ENCODE measurements at regions not wholly inside any gene's neighbourhood (a gene's known extent, or its start where the extent isn't known, plus 50 kb on each side); places are given as distances from the start of the nearest gene placed in this dataset.

DNA sequence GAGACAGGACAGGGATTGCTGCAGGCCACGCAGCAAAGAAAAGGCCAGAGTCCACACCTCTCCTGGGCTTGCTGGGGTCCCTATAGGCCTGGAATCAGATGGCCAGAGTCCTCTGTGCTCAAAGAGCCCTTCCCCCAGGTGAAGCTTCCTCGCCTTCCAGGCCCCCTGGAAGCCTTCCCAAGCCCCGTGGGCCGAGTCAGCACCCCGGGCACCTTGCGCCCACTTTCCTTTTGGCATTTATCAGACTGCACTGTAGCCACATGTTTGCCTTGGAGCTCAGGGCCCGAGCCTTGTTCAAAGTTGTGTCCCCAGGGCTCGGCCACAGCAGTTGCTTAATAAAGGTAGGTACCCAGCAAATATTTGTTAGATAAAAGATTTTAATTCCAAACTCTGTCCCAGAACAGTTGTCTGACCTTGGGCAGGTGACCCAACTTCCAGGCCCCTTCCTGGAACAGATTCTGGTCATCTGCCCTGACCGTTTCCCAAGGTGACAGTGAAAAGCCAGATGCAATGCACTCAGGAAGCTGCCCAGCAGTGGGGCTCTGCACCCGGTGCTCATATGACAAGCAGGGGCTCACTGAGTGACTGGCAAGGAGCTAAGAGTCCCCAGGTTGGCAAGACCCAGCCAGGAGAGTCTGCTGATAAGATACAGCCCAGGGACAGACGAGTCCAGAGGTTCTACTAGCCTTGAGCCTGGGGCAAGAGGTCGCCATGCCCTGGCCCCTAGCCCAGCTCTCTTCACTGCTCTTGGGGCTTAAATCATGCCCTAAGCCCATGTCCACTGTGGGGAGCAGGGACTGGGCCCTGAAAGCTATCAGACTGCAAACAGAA lies 81.2 kb downstream of the PITPNM2 start:
- Histone ChIP-seq H3K36me3 (ENCODE audit: control insufficient read depth, insufficient read depth, low read length) (no peaks in the 10 kb centered on the region), H3K27me3 (ENCODE audit: control insufficient read depth, insufficient read depth, low read length) (no peaks in the 10 kb centered on the region), H3K27ac (ENCODE audit: low read length) (peak overlapping the region; percentile 46), H3K4me1 (ENCODE audit: control insufficient read depth, insufficient read depth, low read length) (peaks cover 21% of the 10 kb centered on the region), H3K9me3 (ENCODE audit: control insufficient read depth, low read depth, low read length) (no peaks in the 10 kb centered on the region), H3K4me3 (ENCODE audit: low read length) (no peak overlapping the region)
- WGBS (ENCODE audit: insufficient coverage, low lambda C conversion rate) = 40% methylated on average over 2 of the region's 12 CpGs
- DNase-seq = peak; percentile 33 to 70

DNA sequence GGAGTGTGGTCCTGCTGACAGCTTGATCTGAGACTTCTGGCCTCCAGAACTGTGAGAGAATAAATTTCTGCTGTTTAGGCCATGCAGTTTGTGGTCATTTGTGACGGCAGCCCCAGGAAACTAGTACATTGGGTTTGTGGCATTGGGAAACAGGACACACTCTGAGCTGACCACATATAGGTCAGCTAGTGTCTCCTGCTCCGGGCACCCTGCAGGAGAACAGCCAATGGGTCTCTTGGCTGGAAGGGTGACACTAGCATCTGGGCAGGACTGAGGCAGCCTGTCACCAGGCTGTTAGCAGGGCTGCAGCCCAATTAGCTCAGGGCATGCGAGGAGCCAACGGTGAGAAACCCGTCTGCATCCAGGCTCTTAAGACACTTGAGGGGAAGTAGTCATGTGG lies 83.2 kb downstream of the PITPNM2 start:
- DNase-seq = no peak
- Histone ChIP-seq H3K27ac (ENCODE audit: low read length) (no peak overlapping the region), H3K27me3 (ENCODE audit: control insufficient read depth, insufficient read depth, low read length) (no peaks in the 10 kb centered on the region), H3K9me3 (ENCODE audit: control insufficient read depth, low read depth, low read length) (no peaks in the 10 kb centered on the region), H3K4me3 (ENCODE audit: low read length) (no peak overlapping the region), H3K4me1 (ENCODE audit: control insufficient read depth, insufficient read depth, low read length) (peaks cover 40% of the 10 kb centered on the region), H3K36me3 (ENCODE audit: control insufficient read depth, insufficient read depth, low read length) (no peaks in the 10 kb centered on the region)
- no CpG with 5 or more reads among the region's 5 CpGs for WGBS (ENCODE audit: insufficient coverage, low lambda C conversion rate)

DNA sequence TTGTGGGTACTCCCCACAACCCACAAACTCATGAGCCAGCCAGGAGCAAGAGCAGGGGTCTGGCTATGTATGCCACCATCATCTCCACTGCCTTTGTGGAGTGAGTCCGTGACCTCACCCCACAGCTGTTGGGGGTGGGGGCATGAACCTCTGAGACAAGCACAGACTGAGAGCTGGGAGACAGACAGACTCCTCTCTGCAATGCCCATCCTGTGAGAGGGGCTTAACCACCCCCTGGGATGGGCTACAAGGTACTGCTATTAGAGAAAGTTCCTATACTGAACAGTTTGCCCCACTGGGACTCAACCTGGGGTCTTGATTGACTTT lies 84.5 kb downstream of the PITPNM2 start:
- WGBS (ENCODE audit: insufficient coverage, low lambda C conversion rate) = no CpG with 5 or more reads among the region's 1 CpG
- DNase-seq = no peak
- peaks cover 49% of the 10 kb centered on the region for H3K4me1 ChIP-seq (ENCODE audit: control insufficient read depth, insufficient read depth, low read length)
- no peaks in the 10 kb centered on the region for H3K36me3 ChIP-seq (ENCODE audit: control insufficient read depth, insufficient read depth, low read length)
- H3K4me3 ChIP-seq (ENCODE audit: low read length) = no peak overlapping the region
- no peaks in the 10 kb centered on the region for H3K9me3 ChIP-seq (ENCODE audit: control insufficient read depth, low read depth, low read length)
- no peak overlapping the region for H3K27ac ChIP-seq (ENCODE audit: low read length)
- H3K27me3 ChIP-seq (ENCODE audit: control insufficient read depth, insufficient read depth, low read length) = no peaks in the 10 kb centered on the region

DNA sequence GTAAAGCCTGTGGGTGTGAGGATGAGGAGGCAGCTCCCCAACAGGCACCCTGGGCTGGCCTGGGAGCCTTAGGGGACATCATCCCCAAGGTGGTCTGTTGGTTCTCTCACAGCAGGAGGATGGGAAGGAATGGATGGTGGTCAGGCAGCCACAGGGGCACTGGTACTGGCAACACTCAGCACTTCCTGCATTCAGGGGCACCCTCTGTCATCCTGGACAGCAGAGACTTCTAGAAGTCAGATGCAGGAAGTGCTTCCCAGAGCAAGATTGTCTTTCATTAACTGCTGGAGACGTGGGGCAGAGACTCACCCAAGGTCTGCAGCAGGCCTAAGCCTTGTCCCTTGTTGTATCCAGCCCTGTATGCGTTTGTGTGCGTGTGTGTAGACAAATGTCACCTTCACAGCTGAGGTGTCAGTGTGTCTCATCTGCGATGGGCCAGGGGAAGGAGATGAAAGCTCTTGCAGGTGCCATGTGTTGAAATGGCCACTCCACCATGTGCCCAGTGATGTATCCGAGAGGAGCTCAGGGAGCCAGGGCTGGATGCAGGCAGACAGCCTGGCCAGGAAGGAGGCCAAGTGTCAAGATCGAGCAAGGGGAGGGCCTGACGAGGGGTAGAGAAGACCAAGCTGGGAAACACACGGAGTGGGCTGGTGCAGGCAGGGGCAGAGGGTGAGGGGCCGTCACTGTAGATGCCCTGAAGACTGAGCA lies 85.1 kb downstream of the PITPNM2 start:
- H3K27ac ChIP-seq (ENCODE audit: low read length) = no peak overlapping the region
- WGBS (ENCODE audit: insufficient coverage, low lambda C conversion rate) = no CpG with 5 or more reads among the region's 9 CpGs

DNA sequence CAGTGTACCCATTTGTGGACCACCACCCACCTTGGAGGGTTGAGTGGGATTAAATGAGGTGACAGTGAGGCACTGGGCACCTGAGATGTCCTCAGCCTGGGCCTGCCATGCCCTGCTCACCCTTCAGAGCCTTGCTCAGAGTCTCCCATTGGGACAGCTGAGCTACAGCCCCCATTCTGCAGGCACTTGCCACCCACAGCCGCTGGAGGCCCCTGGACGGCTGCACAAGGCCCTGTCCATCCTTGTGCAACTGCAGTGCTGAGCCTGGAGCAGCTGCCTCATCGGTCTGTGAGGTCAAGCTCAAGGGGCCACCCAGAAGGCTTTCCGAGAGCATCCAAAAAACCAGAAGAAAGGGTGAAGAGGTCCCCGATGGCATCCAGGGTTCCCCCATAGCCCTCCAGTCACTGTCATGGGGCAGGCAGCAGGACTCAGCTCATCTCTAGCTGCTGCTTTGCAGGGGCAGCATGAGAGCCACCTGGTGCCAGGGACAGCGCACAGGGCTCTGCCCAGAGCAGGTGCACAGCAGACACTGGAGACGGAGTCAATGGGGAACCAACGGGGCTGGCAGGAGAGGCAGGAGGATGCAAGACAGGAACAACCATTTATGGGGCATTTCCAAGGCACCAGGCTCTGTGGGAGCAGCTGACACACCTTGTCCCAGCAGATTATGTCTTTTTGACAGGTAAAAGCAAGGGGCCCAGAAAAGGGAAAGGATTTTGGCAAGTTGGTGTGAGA lies 84.6 kb downstream of the ARL6IP4 start:
- no peaks in the 10 kb centered on the region for H3K36me3 ChIP-seq (ENCODE audit: control insufficient read depth, insufficient read depth, low read length)
- no peaks in the 10 kb centered on the region for H3K27me3 ChIP-seq (ENCODE audit: control insufficient read depth, insufficient read depth, low read length)
- H3K4me1 ChIP-seq (ENCODE audit: control insufficient read depth, insufficient read depth, low read length) = peaks cover 42% of the 10 kb centered on the region
- H3K27ac ChIP-seq (ENCODE audit: low read length) = no peak overlapping the region
- no peak for DNase-seq
- H3K4me3 ChIP-seq (ENCODE audit: low read length) = no peak overlapping the region
- WGBS (ENCODE audit: insufficient coverage, low lambda C conversion rate) = no CpG with 5 or more reads among the region's 8 CpGs
- no peaks in the 10 kb centered on the region for H3K9me3 ChIP-seq (ENCODE audit: control insufficient read depth, low read depth, low read length)

More for the DNA sequence above, 85.1 kb downstream of the PITPNM2 start:
- Histone ChIP-seq H3K4me3 (ENCODE audit: low read length) (no peak overlapping the region), H3K9me3 (ENCODE audit: control insufficient read depth, low read depth, low read length) (no peaks in the 10 kb centered on the region), H3K36me3 (ENCODE audit: control insufficient read depth, insufficient read depth, low read length) (no peaks in the 10 kb centered on the region), H3K27me3 (ENCODE audit: control insufficient read depth, insufficient read depth, low read length) (no peaks in the 10 kb centered on the region), H3K4me1 (ENCODE audit: control insufficient read depth, insufficient read depth, low read length) (peaks cover 49% of the 10 kb centered on the region)
- no peak for DNase-seq

DNA sequence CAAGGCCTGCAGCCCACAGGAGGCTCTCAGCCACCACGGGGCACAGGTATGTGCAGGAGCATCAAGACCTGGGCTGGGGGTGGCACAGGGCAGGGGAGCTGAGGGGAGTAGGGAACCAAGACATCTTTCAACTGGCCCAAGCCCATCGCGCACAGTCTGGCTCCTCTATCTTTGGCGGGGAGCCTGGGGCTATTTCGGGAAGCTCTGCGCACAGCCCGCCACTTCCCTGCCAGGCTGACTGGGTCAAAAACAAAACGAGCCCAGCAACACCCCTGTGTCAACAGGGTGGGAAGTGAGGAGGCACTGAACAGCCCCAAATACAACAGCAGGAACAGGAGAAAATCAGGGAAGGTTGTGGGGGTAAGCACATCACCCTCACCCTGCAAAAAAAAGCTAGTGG lies 83.9 kb downstream of the ARL6IP4 start:
- no peaks in the 10 kb centered on the region for H3K27me3 ChIP-seq (ENCODE audit: control insufficient read depth, insufficient read depth, low read length)
- no peak for DNase-seq
- no peak overlapping the region for H3K4me3 ChIP-seq (ENCODE audit: low read length)
- no peaks in the 10 kb centered on the region for H3K9me3 ChIP-seq (ENCODE audit: control insufficient read depth, low read depth, low read length)
- peaks cover 35% of the 10 kb centered on the region for H3K4me1 ChIP-seq (ENCODE audit: control insufficient read depth, insufficient read depth, low read length)
- H3K36me3 ChIP-seq (ENCODE audit: control insufficient read depth, insufficient read depth, low read length) = no peaks in the 10 kb centered on the region
- H3K27ac ChIP-seq (ENCODE audit: low read length) = no peak overlapping the region
- WGBS (ENCODE audit: insufficient coverage, low lambda C conversion rate) = no CpG with 5 or more reads among the region's 8 CpGs

DNA sequence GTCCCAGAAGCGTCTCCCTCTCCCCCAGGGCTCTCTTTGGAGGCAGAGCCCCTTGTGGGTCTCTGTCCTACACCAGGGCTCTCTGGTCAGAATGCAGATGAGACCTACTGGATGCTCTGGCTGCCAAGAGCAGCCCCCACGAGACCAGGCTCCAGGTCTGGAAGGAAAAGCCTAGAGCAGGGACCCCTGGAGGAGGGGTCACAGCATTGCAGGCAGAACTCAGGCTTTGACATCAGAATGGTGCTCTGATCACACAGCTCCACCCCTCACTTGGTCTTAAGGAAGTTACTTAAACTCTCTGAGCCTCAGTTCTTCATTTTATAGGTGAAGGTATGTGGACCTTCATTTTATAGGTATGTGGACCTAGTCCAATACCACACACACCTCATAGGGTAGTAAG lies 83.1 kb downstream of the ARL6IP4 start:
- Histone ChIP-seq H3K9me3 (ENCODE audit: control insufficient read depth, low read depth, low read length) (no peaks in the 10 kb centered on the region), H3K27ac (ENCODE audit: low read length) (peak overlapping the region; percentile 67), H3K4me1 (ENCODE audit: control insufficient read depth, insufficient read depth, low read length) (peaks cover 27% of the 10 kb centered on the region), H3K27me3 (ENCODE audit: control insufficient read depth, insufficient read depth, low read length) (no peaks in the 10 kb centered on the region), H3K36me3 (ENCODE audit: control insufficient read depth, insufficient read depth, low read length) (no peaks in the 10 kb centered on the region), H3K4me3 (ENCODE audit: low read length) (no peak overlapping the region)
- WGBS (ENCODE audit: insufficient coverage, low lambda C conversion rate) = no CpG with 5 or more reads among the region's 2 CpGs
- no peak for DNase-seq

DNA sequence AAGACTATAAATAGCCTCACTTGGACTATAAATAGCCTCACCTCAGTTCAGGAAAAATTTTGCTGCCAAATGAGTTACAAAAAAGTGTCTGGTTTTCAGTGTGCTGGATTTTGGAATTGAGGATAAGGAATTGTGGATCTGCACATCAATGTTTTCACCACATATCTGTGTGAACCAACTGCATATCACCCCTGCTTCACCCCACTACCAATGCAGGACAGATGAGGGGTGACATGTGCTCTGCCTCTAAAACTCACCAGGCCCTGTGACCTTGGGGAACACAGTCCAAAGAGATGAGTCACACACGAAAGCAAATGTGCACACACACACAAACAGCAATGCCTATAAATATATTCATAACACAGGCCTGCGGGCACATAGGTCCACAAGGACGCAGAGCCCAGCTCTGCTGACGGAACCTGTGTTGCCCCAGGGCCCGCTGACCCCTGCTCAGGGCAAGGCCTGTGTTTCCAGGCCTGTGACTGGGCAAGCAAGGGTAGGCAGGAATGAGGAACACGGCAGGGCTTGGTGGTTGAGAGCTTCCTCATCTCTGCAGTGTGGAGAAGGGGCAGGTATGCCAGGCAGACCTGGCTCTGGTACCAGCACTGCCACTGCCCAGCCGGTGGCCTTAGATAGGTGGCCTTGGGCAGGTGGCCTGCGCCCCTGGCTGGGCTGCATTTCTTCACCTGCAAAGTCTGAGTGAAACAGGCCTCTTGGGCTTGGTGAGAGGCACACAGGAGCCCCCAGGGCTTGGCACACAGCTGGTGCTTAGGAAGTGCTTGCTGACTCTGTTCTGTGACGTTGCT lies 82.4 kb downstream of the ARL6IP4 start:
- peaks cover 27% of the 10 kb centered on the region for H3K4me1 ChIP-seq (ENCODE audit: control insufficient read depth, insufficient read depth, low read length)

DNA sequence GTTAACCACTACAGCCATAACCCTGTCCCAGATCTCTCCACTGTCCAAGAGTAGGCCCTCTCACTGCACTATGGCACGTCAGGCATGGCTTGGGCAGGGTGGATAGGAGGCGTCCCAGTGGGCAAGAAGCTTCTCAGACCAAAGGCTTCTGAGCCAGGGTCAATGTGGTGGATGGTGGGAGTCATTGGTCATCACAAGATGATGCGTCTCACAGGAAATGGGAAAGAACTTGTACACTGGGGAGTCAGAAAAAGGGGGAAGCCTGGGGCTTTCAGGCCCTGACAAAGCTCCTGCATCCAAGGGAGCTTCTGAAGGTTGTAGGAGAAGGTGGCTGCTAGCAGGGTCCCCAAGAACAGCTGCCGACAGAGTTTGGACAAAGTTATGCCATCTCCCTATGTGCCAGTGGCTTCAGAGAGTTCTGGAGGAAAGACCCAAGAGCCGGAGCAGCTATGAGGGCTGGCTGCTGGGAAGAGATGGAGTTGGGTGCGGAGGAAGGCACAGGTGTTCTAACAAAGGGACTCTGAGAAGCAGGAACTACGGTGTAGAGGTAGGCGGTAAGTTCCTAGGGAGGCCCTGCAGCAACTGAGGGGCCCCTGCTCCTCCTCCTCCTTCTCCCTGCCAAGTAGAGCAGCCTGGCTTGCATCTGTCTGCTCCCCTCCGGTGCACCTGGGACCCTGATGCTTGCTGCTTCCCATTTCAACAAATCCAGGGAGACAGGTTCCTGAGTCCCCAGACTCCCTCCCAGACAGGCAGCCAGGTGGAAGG lies 81.1 kb downstream of the ARL6IP4 start:
- H3K9me3 ChIP-seq (ENCODE audit: control insufficient read depth, low read depth, low read length) = no peaks in the 10 kb centered on the region
- no CpG with 5 or more reads among the region's 9 CpGs for WGBS (ENCODE audit: insufficient coverage, low lambda C conversion rate)
- no peak overlapping the region for H3K27ac ChIP-seq (ENCODE audit: low read length)
- H3K4me1 ChIP-seq (ENCODE audit: control insufficient read depth, insufficient read depth, low read length) = peaks cover 27% of the 10 kb centered on the region
- no peaks in the 10 kb centered on the region for H3K36me3 ChIP-seq (ENCODE audit: control insufficient read depth, insufficient read depth, low read length)
- no peak for DNase-seq
- no peak overlapping the region for H3K4me3 ChIP-seq (ENCODE audit: low read length)
- H3K27me3 ChIP-seq (ENCODE audit: control insufficient read depth, insufficient read depth, low read length) = no peaks in the 10 kb centered on the region

More for the DNA sequence above, 82.4 kb downstream of the ARL6IP4 start:
- Histone ChIP-seq H3K27ac (ENCODE audit: low read length) (peak overlapping the region; percentile 67), H3K9me3 (ENCODE audit: control insufficient read depth, low read depth, low read length) (no peaks in the 10 kb centered on the region), H3K27me3 (ENCODE audit: control insufficient read depth, insufficient read depth, low read length) (no peaks in the 10 kb centered on the region), H3K36me3 (ENCODE audit: control insufficient read depth, insufficient read depth, low read length) (no peaks in the 10 kb centered on the region), H3K4me3 (ENCODE audit: low read length) (no peak overlapping the region)
- DNase-seq = peak; percentile 76 to 84
- no CpG with 5 or more reads among the region's 9 CpGs for WGBS (ENCODE audit: insufficient coverage, low lambda C conversion rate)

All from large intestine (tissue), 3 donors.